HG02642 (cell line): ENCODE measurements at regions not wholly inside any gene's neighbourhood (a gene's known extent, or its start where the extent isn't known, plus 50 kb on each side); places are given as distances from the start of the nearest gene placed in this dataset.
"Not testable (repeated sequence)": the region's sequence is repeated elsewhere in the genome, so short reads cannot be mapped to it uniquely, and the experiment has no call there.

Source experiments
- ATAC-seq: cut with Tn5 transposase; IDR thresholded peaks from one replicate; pipeline ENCODE4 v1.9.1; 2021; ENCODE audit warnings: mild to moderate bottlenecking; ENCODE audit not compliant: unreplicated experiment, poor library complexity

GRCh38 chr15:26134812-26135211 is 271.7 kb upstream of the ATP10A start:
- ATAC-seq: no peak

- ATAC-seq: no peak
Measured at GRCh38 chr15:26134152-26134551, 271.0 kb upstream of the ATP10A start.

- ATAC-seq: no peak
Measured at GRCh38 chr15:26132811-26133210, 269.7 kb upstream of the ATP10A start.

- ATAC-seq: no peak
Measured at GRCh38 chr15:26129852-26130251, 266.7 kb upstream of the ATP10A start.

- no peak for ATAC-seq
Measured at GRCh38 chr15:26128611-26129140, 265.5 kb upstream of the ATP10A start.

GRCh38 chr15:26126819-26127387 is 263.8 kb upstream of the ATP10A start:
- ATAC-seq: no peak

- no peak for ATAC-seq
Measured at GRCh38 chr15:26126070-26126469, 262.9 kb upstream of the ATP10A start.

- ATAC-seq: no peak
Measured at GRCh38 chr15:26125664-26126063, 262.5 kb upstream of the ATP10A start.

- no peak for ATAC-seq
Measured at GRCh38 chr15:26119322-26119721, 256.2 kb upstream of the ATP10A start.

GRCh38 chr15:26115229-26115943 is 252.3 kb upstream of the ATP10A start:
- ATAC-seq: no peak

GRCh38 chr15:26114128-26114527 is 251.0 kb upstream of the ATP10A start:
- not testable (repeated sequence) for ATAC-seq

GRCh38 chr15:26113296-26113695 is 250.2 kb upstream of the ATP10A start:
- ATAC-seq: no peak

- ATAC-seq: no peak
Measured at GRCh38 chr15:26109203-26109602, 246.1 kb upstream of the ATP10A start.

GRCh38 chr15:26106556-26106955 is 243.4 kb upstream of the ATP10A start:
- ATAC-seq: no peak

GRCh38 chr15:26103002-26103404 is 239.9 kb upstream of the ATP10A start:
- no peak for ATAC-seq

GRCh38 chr15:26102365-26102764 is 239.2 kb upstream of the ATP10A start:
- ATAC-seq: no peak

- no peak for ATAC-seq
Measured at GRCh38 chr15:26101443-26101842, 238.3 kb upstream of the ATP10A start.

GRCh38 chr15:26098801-26099200 is 235.7 kb upstream of the ATP10A start:
- no peak for ATAC-seq

GRCh38 chr15:26097216-26097615 is 234.1 kb upstream of the ATP10A start:
- no peak for ATAC-seq

- no peak for ATAC-seq
Measured at GRCh38 chr15:26096581-26096980, 233.5 kb upstream of the ATP10A start.

- no peak for ATAC-seq
Measured at GRCh38 chr15:26095710-26096330, 232.7 kb upstream of the ATP10A start.
